Activated B cell treated with CpG ODN at 0.5 μM for 24 hours (primary cell): ENCODE measurements at regions not wholly inside any gene's neighbourhood (a gene's known extent, or its start where the extent isn't known, plus 50 kb on each side); places are given as distances from the start of the nearest gene placed in this dataset.
"Not testable (repeated sequence)": the region's sequence is repeated elsewhere in the genome, so short reads cannot be mapped to it uniquely, and the experiment has no call there.

Experiments used
- ATAC-seq: fragments of 200-7000 bp; cut with Tn5 transposase; one replicate; pipeline ENCODE4 v1.10.0; 2021; ENCODE audit warnings: low read depth, mild to moderate bottlenecking, moderate library complexity
- CTCF ChIA-PET: fragments of 350-600 bp; sonication (Branson Sonifier 250); formaldehyde crosslinking; loops from one replicate; lab custom pipeline; 2021; ENCODE audit warnings: antibody characterized with exemption; lab: Charles Lee
- POLR2A ChIA-PET: fragments of 350-600 bp; sonication (Branson Sonifier 250); formaldehyde crosslinking; loops from one replicate; lab custom pipeline; 2021; ENCODE audit warnings: antibody characterized with exemption; lab: Charles Lee
- DNase-seq: peaks from one replicate; pipeline ENCODE4 v3.0.0; 2022
- H3K27ac Mint-ChIP-seq: one replicate; pipeline ENCODE4 v1.8.0; 2020; ENCODE audit warnings: mixed read lengths
- H3K27me3 Mint-ChIP-seq: one replicate; pipeline ENCODE4 v1.8.0; 2021; ENCODE audit warnings: mixed read lengths
- H3K36me3 Mint-ChIP-seq: one replicate; pipeline ENCODE4 v1.8.0; 2021; ENCODE audit warnings: low read depth, mixed read lengths
- H3K4me1 Mint-ChIP-seq: one replicate; pipeline ENCODE4 v1.8.0; 2021; ENCODE audit warnings: mixed read lengths
- H3K4me3 Mint-ChIP-seq: one replicate; pipeline ENCODE4 v1.8.0; 2020; ENCODE audit warnings: mild to moderate bottlenecking, mixed read lengths
- H3K9me3 Mint-ChIP-seq: one replicate; pipeline ENCODE4 v1.8.0; 2020; ENCODE audit warnings: mixed read lengths
- CTCF ChIP-seq: fragments of 200-600 bp; IDR thresholded peaks from one replicate; pipeline ENCODE4 v1.8.0; 2022; ENCODE audit warnings: antibody characterized with exemption, mild to moderate bottlenecking
- intact Hi-C: fragments of 100-400 bp; cut with micrococcal nuclease; formaldehyde crosslinking; loops from one replicate; pipeline ENCODE4 v1.15.1; 2024

- Mint-ChIP-seq H3K4me1 (no peaks in the 10 kb centered on the region), H3K27me3 (no peaks in the 10 kb centered on the region), H3K36me3 (no peaks in the 10 kb centered on the region), H3K27ac (no peak overlapping the region), H3K9me3 (peaks cover 8% of the 10 kb centered on the region), H3K4me3 (no peak overlapping the region)
- ATAC-seq (no peak), DNase-seq (no peak)
- ChIA-PET POLR2A (no interaction called here), CTCF (no interaction called here)
- intact Hi-C loops, result no loop called here
- no peak for TF ChIP-seq CTCF
These were observed 74.3 kb upstream of the NDN start for GRCh38 chr15:23761386-23761785.

GRCh38 chr15:23762026-23762425 is 74.9 kb upstream of the NDN start:
- intact Hi-C loops, result no loop called here
- TF ChIP-seq CTCF, result no peak
- no peak overlapping the region for H3K27ac Mint-ChIP-seq
- no peak overlapping the region for H3K4me3 Mint-ChIP-seq
- H3K36me3 Mint-ChIP-seq, result no peaks in the 10 kb centered on the region
- H3K27me3 Mint-ChIP-seq, result no peaks in the 10 kb centered on the region
- POLR2A ChIA-PET, result no interaction called here
- CTCF ChIA-PET, result no interaction called here
- DNase-seq (no peak), ATAC-seq (no peak)
- no peaks in the 10 kb centered on the region for H3K4me1 Mint-ChIP-seq
- H3K9me3 Mint-ChIP-seq, result peaks cover 9% of the 10 kb centered on the region

GRCh38 chr15:23763021-23763420 is 75.9 kb upstream of the NDN start:
- Mint-ChIP-seq H3K27ac (no peak overlapping the region), H3K27me3 (no peaks in the 10 kb centered on the region), H3K36me3 (no peaks in the 10 kb centered on the region), H3K4me3 (no peak overlapping the region), H3K9me3 (peaks cover 9% of the 10 kb centered on the region), H3K4me1 (no peaks in the 10 kb centered on the region)
- intact Hi-C loops, result no loop called here
- POLR2A ChIA-PET, result no interaction called here
- no peak for TF ChIP-seq CTCF
- DNase-seq (no peak), ATAC-seq (no peak)
- CTCF ChIA-PET, result no interaction called here

- intact Hi-C loops, result no loop called here
- POLR2A ChIA-PET, result no interaction called here
- H3K27ac Mint-ChIP-seq, result no peak overlapping the region
- CTCF ChIA-PET, result no interaction called here
- peaks cover 9% of the 10 kb centered on the region for H3K9me3 Mint-ChIP-seq
- TF ChIP-seq CTCF, result no peak
- DNase-seq (no peak), ATAC-seq (no peak)
- no peaks in the 10 kb centered on the region for H3K4me1 Mint-ChIP-seq
- H3K27me3 Mint-ChIP-seq, result no peaks in the 10 kb centered on the region
- no peak overlapping the region for H3K4me3 Mint-ChIP-seq
- H3K36me3 Mint-ChIP-seq, result no peaks in the 10 kb centered on the region
These were observed 77.2 kb upstream of the NDN start for GRCh38 chr15:23764306-23764705.

- POLR2A ChIA-PET, result no interaction called here
- no peak for ATAC-seq
- H3K9me3 Mint-ChIP-seq, result peaks cover 9% of the 10 kb centered on the region
These were observed 77.6 kb upstream of the NDN start for GRCh38 chr15:23764716-23765115.

GRCh38 chr15:23766779-23767178 is 79.7 kb upstream of the NDN start:
- intact Hi-C loops, CTCF ChIA-PET, ATAC-seq, H3K4me1 Mint-ChIP-seq, H3K27ac Mint-ChIP-seq, H3K27me3 Mint-ChIP-seq, H3K4me3 Mint-ChIP-seq, H3K36me3 Mint-ChIP-seq, POLR2A ChIA-PET, DNase-seq: not testable (repeated sequence)
- H3K9me3 Mint-ChIP-seq, result peaks cover 14% of the 10 kb centered on the region

More at GRCh38 chr15:23764716-23765115, 77.6 kb upstream of the NDN start:
- Mint-ChIP-seq H3K27ac (no peak overlapping the region), H3K27me3 (no peaks in the 10 kb centered on the region), H3K4me1 (no peaks in the 10 kb centered on the region), H3K36me3 (no peaks in the 10 kb centered on the region), H3K4me3 (no peak overlapping the region)
- CTCF ChIA-PET, result no interaction called here
- no peak for TF ChIP-seq CTCF
- intact Hi-C loops, result no loop called here
- DNase-seq, result no peak
